ENCODE measurements at regions not wholly inside any gene's neighbourhood (a gene's known extent, or its start where the extent isn't known, plus 50 kb on each side); places are given as distances from the start of the nearest gene placed in this dataset.

DNA sequence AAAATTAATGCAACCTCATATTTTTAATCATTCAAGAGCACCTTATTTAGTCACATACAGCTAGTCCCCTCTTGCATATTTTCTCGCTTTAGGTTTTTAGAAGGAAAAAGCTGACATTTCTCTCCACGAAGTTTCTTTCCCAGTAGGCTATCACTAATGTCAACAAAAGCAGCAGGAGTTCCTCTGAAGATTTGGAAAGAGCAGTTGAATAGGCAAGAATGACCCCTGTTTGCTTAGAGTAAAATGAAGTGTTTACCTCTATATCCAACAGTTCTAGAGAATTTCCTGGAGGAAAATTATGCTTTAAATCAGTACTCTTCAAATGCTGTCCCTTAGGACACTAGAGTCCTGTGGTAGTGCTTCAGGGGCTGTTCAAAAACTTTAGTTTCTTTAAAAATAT lies 188.1 kb upstream of the PRKD1 start:
- Histone ChIP-seq H3F3A (replicated peaks; ENCODE audit: insufficient read depth) (no peaks in the 10 kb centered on the region), H3K79me2 (ENCODE audit: insufficient read depth) (no peaks in the 10 kb centered on the region), H2AFZ (ENCODE audit: low read depth) (no peak overlapping the region), H3K27ac (ENCODE audit: low read depth in 2 of 2, low read length in 1 of 2) (no peak overlapping the region), H3K4me2 (no peak overlapping the region), H3K27me3 (ENCODE audit: insufficient read depth) (no peaks in the 10 kb centered on the region), H4K20me1 (ENCODE audit: insufficient read depth) (no peaks in the 10 kb centered on the region), H3K9me2 (no peaks in the 10 kb centered on the region), H3K36me3 (replicated peaks in 1 of 2; ENCODE audit: control insufficient read depth in 1 of 2, insufficient read depth in 2 of 2, low read length in 1 of 2) (no peaks in the 10 kb centered on the region), H3K4me1 (ENCODE audit: control insufficient read depth in 1 of 2, insufficient read depth in 2 of 2, low read depth in 1 of 2, low read length in 1 of 2) (no peaks in the 10 kb centered on the region), H3K9me3 (no peaks in the 10 kb centered on the region), H3K4me3 (ENCODE audit: low read depth in 2 of 2, low read length in 1 of 2) (no peak overlapping the region), H3K9ac (no peak overlapping the region)
- ChIA-PET CTCF (no interaction called here), POLR2A (no interaction called here)
- TF ChIP-seq, protein P1, sequence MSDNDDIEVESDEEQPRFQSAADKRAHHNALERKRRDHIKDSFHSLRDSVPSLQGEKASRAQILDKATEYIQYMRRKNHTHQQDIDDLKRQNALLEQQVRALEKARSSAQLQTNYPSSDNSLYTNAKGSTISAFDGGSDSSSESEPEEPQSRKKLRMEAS (IDR thresholded peaks at IDR 0.05; ENCODE audit: low read depth) = no peak
- TF ChIP-seq TCF12 (IDR thresholded peaks at IDR 0.05) (no peak), CTCF (IDR thresholded peaks at IDR 0.05) (no peak), REST (IDR thresholded peaks at IDR 0.05; ENCODE audit: low read depth, low read length) (no peak), RAD21 (IDR thresholded peaks at IDR 0.05; ENCODE audit: low read length) (no peak)
- DNase-seq = no peak
- WGBS (ENCODE audit: low lambda C conversion rate) = 0% methylated on average over 2 of the region's 2 CpGs

- no peak overlapping the region for H3K9ac ChIP-seq
- H3F3A ChIP-seq (replicated peaks; ENCODE audit: insufficient read depth) = no peaks in the 10 kb centered on the region
- no peak overlapping the region for H2AFZ ChIP-seq (ENCODE audit: low read depth)
- H3K79me2 ChIP-seq (ENCODE audit: insufficient read depth) = no peaks in the 10 kb centered on the region
- ChIA-PET CTCF (no interaction called here), POLR2A (no interaction called here)
- no peaks in the 10 kb centered on the region for H3K36me3 ChIP-seq (replicated peaks in 1 of 2; ENCODE audit: control insufficient read depth in 1 of 2, insufficient read depth in 2 of 2, low read length in 1 of 2)
- no peaks in the 10 kb centered on the region for H4K20me1 ChIP-seq (ENCODE audit: insufficient read depth)
- no peaks in the 10 kb centered on the region for H3K4me1 ChIP-seq (ENCODE audit: control insufficient read depth in 1 of 2, insufficient read depth in 2 of 2, low read depth in 1 of 2, low read length in 1 of 2)
- H3K27me3 ChIP-seq (ENCODE audit: insufficient read depth) = no peaks in the 10 kb centered on the region
- TF ChIP-seq JUND (IDR thresholded peaks at IDR 0.05) = no peak
- no peak for TF ChIP-seq MEF2A (IDR thresholded peaks at IDR 0.05; ENCODE audit: borderline replicate concordance, low read depth)
- no peak for TF ChIP-seq MXI1 (IDR thresholded peaks at IDR 0.05; ENCODE audit: low read depth, low read length)
- TF ChIP-seq USF1 (IDR thresholded peaks at IDR 0.05; ENCODE audit: borderline replicate concordance, low read depth) = no peak
- no peak for TF ChIP-seq TAF1 (IDR thresholded peaks at IDR 0.05; ENCODE audit: borderline replicate concordance, low read depth, low read length)
- no peak for TF ChIP-seq CTCF (IDR thresholded peaks at IDR 0.05)
- TF ChIP-seq, protein P2, sequence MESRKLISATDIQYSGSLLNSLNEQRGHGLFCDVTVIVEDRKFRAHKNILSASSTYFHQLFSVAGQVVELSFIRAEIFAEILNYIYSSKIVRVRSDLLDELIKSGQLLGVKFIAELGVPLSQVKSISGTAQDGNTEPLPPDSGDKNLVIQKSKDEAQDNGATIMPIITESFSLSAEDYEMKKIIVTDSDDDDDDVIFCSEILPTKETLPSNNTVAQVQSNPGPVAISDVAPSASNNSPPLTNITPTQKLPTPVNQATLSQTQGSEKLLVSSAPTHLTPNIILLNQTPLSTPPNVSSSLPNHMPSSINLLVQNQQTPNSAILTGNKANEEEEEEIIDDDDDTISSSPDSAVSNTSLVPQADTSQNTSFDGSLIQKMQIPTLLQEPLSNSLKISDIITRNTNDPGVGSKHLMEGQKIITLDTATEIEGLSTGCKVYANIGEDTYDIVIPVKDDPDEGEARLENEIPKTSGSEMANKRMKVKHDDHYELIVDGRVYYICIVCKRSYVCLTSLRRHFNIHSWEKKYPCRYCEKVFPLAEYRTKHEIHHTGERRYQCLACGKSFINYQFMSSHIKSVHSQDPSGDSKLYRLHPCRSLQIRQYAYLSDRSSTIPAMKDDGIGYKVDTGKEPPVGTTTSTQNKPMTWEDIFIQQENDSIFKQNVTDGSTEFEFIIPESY (IDR thresholded peaks at IDR 0.05; ENCODE audit: borderline replicate concordance, low read depth) = no peak
- no peak for TF ChIP-seq TEAD4 (IDR thresholded peaks at IDR 0.05; ENCODE audit: borderline replicate concordance, insufficient read depth)
- no peak for TF ChIP-seq RFX5 (IDR thresholded peaks at IDR 0.05; ENCODE audit: low read length)
- no peak for TF ChIP-seq EP300 (IDR thresholded peaks at IDR 0.05; ENCODE audit: borderline replicate concordance in 1 of 2, low read depth in 1 of 2, low read length in 1 of 2)
- no peak overlapping the region for H3K4me2 ChIP-seq
- H3K4me3 ChIP-seq (ENCODE audit: low read depth in 2 of 2, low read length in 1 of 2) = no peak overlapping the region
- H3K27ac ChIP-seq (ENCODE audit: low read depth in 2 of 2, low read length in 1 of 2) = no peak overlapping the region
- WGBS (ENCODE audit: low lambda C conversion rate) = 0% methylated on average over 2 of the region's 2 CpGs
- no peaks in the 10 kb centered on the region for H3K9me2 ChIP-seq
- no peaks in the 10 kb centered on the region for H3K9me3 ChIP-seq
- DNase-seq = no peak
Measured at GRCh38 chr14:30118992-30119640, 191.5 kb upstream of the PRKD1 start.

Measured in SK-N-SH (cell line).